ENCODE measurements at regions not wholly inside any gene's neighbourhood (a gene's known extent, or its start where the extent isn't known, plus 50 kb on each side); places are given as distances from the start of the nearest gene placed in this dataset.

DNA sequence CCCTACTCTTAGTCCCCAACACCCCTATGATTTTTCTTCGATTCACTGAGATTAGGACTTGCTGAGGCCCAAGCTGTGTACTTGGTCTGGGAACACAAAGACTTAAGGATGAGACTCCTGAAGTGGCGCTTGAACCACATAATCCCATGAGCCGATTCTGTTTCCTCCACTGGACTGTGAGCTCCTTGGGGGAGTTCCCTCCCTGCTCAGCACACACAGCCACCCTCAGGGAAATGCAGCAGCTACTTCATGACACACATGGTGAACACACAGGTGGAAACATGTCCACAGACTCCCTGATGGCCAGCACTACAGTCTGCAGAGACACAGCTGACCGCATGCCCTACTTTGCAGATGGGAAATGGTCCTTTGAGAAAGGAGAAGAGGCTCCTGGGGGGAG lies 101.1 kb downstream of the C5orf15 start:
- Histone ChIP-seq H2AFZ (ENCODE audit: control insufficient read depth, low read length) (no peak overlapping the region), H3K9me3 (ENCODE audit: control insufficient read depth, low read depth, low read length) (no peaks in the 10 kb centered on the region), H3K4me3 (ENCODE audit: control insufficient read depth in 2 of 3, extremely low read depth in 1 of 3, insufficient read depth in 2 of 3, low read depth in 1 of 3, low read length in 3 of 3) (no peak overlapping the region), H3K4me2 (ENCODE audit: control insufficient read depth, extremely low read depth, insufficient read depth, low read depth, low read length) (no peak overlapping the region), H3K27me3 (ENCODE audit: control insufficient read depth, extremely low read depth, insufficient read depth, low read length) (peaks cover 25% of the 10 kb centered on the region), H3K79me2 (ENCODE audit: control insufficient read depth, insufficient read depth, low read length) (no peaks in the 10 kb centered on the region), H4K20me1 (ENCODE audit: control insufficient read depth, extremely low read depth, insufficient read depth, low read length) (no peaks in the 10 kb centered on the region), H3K27ac (ENCODE audit: control insufficient read depth, insufficient read depth, low read length) (no peak overlapping the region), H3K4me1 (ENCODE audit: control insufficient read depth, extremely low read depth, insufficient read depth, low read length) (peaks cover 8% of the 10 kb centered on the region), H3K9me1 (ENCODE audit: control insufficient read depth, extremely low read depth, insufficient read depth, low read length) (no peaks in the 10 kb centered on the region), H3K9ac (ENCODE audit: control insufficient read depth, extremely low read depth, insufficient read depth, low read length) (no peak overlapping the region), H3K36me3 (ENCODE audit: control insufficient read depth in 2 of 2, extremely low read depth in 1 of 2, insufficient read depth in 2 of 2, low read length in 2 of 2) (no peaks in the 10 kb centered on the region)
- FAIRE-seq, result peak; percentile 26
- TF ChIP-seq, protein P1, sequence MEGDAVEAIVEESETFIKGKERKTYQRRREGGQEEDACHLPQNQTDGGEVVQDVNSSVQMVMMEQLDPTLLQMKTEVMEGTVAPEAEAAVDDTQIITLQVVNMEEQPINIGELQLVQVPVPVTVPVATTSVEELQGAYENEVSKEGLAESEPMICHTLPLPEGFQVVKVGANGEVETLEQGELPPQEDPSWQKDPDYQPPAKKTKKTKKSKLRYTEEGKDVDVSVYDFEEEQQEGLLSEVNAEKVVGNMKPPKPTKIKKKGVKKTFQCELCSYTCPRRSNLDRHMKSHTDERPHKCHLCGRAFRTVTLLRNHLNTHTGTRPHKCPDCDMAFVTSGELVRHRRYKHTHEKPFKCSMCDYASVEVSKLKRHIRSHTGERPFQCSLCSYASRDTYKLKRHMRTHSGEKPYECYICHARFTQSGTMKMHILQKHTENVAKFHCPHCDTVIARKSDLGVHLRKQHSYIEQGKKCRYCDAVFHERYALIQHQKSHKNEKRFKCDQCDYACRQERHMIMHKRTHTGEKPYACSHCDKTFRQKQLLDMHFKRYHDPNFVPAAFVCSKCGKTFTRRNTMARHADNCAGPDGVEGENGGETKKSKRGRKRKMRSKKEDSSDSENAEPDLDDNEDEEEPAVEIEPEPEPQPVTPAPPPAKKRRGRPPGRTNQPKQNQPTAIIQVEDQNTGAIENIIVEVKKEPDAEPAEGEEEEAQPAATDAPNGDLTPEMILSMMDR (optimal IDR thresholded peaks at IDR 0.05 in 1 of 3, IDR thresholded peaks at IDR 0.05 in 1 of 3, conservative IDR thresholded peaks at IDR 0.05 in 1 of 3; ENCODE audit: extremely low read depth in 1 of 3, insufficient read depth in 2 of 3, low read length in 3 of 3), result no peak
- no peak for TF ChIP-seq EZH2 (IDR thresholded peaks at IDR 0.05; ENCODE audit: low read length)
- dilution Hi-C loops (cut with MboI; ENCODE audit: extremely low pct_ligation_motif_present, low sequenced_read_pairs), result loop anchor here (5.0 kb wide), 1 partner anchor 65 kb away; no protein-coding TSS in a partner anchor
- no peak for DNase-seq (ENCODE audit: low read depth, low spot score)

DNA sequence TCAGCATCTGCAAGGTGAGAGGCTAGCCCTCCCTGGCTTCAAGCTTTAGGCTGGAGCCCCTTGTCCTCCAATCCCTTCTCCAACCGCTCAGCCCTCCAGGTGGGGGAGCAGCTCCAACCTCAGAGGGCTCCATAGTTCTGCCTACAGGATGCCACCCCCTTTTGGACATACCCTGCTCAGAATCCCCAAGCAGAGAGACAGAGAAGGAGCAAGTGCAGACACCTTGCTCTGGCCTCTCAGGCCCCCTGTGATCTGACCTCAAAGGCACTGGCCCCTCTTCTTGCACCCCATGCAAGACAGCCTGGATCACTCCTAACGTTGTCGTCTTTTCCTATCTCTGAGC lies 101.6 kb downstream of the C5orf15 start:
- TF ChIP-seq, protein P1 (optimal IDR thresholded peaks at IDR 0.05 in 1 of 3, IDR thresholded peaks at IDR 0.05 in 1 of 3, conservative IDR thresholded peaks at IDR 0.05 in 1 of 3; ENCODE audit: extremely low read depth in 1 of 3, insufficient read depth in 2 of 3, low read length in 3 of 3), result no peak
- TF ChIP-seq EZH2 (IDR thresholded peaks at IDR 0.05; ENCODE audit: low read length), result no peak
- Histone ChIP-seq H3K4me1 (ENCODE audit: control insufficient read depth, extremely low read depth, insufficient read depth, low read length) (peaks cover 8% of the 10 kb centered on the region), H2AFZ (ENCODE audit: control insufficient read depth, low read length) (no peak overlapping the region), H3K4me2 (ENCODE audit: control insufficient read depth, extremely low read depth, insufficient read depth, low read depth, low read length) (no peak overlapping the region), H3K9ac (ENCODE audit: control insufficient read depth, extremely low read depth, insufficient read depth, low read length) (no peak overlapping the region), H3K9me3 (ENCODE audit: control insufficient read depth, low read depth, low read length) (no peaks in the 10 kb centered on the region), H3K9me1 (ENCODE audit: control insufficient read depth, extremely low read depth, insufficient read depth, low read length) (no peaks in the 10 kb centered on the region), H3K79me2 (ENCODE audit: control insufficient read depth, insufficient read depth, low read length) (no peaks in the 10 kb centered on the region), H3K36me3 (ENCODE audit: control insufficient read depth in 2 of 2, extremely low read depth in 1 of 2, insufficient read depth in 2 of 2, low read length in 2 of 2) (no peaks in the 10 kb centered on the region), H3K27ac (ENCODE audit: control insufficient read depth, insufficient read depth, low read length) (no peak overlapping the region), H4K20me1 (ENCODE audit: control insufficient read depth, extremely low read depth, insufficient read depth, low read length) (no peaks in the 10 kb centered on the region), H3K27me3 (ENCODE audit: control insufficient read depth, extremely low read depth, insufficient read depth, low read length) (peaks cover 25% of the 10 kb centered on the region), H3K4me3 (ENCODE audit: control insufficient read depth in 2 of 3, extremely low read depth in 1 of 3, insufficient read depth in 2 of 3, low read depth in 1 of 3, low read length in 3 of 3) (no peak overlapping the region)
- no peak for DNase-seq (ENCODE audit: low read depth, low spot score)
- dilution Hi-C loops (cut with MboI; ENCODE audit: extremely low pct_ligation_motif_present, low sequenced_read_pairs), result loop anchor here (5.0 kb wide), 1 partner anchor 65 kb away; no protein-coding TSS in a partner anchor
- no peak for FAIRE-seq
